ENCODE measurements at regions not wholly inside any gene's neighbourhood (a gene's known extent, or its start where the extent isn't known, plus 50 kb on each side); places are given as distances from the start of the nearest gene placed in this dataset.

DNA sequence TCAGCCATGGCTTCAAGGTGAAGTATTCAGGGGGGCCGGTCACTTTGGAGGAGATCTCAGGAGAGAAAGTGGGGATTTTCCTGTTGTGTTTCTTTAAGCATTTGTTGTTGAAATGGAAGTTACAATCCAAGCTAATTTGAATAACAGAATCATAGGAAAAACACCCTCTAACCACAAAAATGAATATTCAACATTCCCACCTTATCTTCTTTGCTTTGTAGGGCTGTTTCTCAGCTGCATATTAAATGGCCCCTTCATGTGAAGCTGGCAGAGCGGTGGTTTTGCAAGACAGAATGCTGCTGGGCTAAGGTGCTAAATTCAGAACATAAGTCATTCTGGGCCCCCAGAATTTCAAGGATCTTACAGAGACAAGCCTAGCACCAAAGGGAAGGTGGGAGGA, 279.0 kb downstream of the RRAGC start:
- TF ChIP-seq ZFX (IDR thresholded peaks at IDR 0.05): no peak
- TF ChIP-seq CTCF (conservative IDR thresholded peaks at IDR 0.05): no peak
- H3K27ac ChIP-seq: no peak overlapping the region

GRCh38 chr1:38579056-38579455, 280.5 kb downstream of the RRAGC start:
- no peak overlapping the region for H3K27ac ChIP-seq
- TF ChIP-seq CTCF (conservative IDR thresholded peaks at IDR 0.05): no peak
- TF ChIP-seq ZFX (IDR thresholded peaks at IDR 0.05): no peak

DNA sequence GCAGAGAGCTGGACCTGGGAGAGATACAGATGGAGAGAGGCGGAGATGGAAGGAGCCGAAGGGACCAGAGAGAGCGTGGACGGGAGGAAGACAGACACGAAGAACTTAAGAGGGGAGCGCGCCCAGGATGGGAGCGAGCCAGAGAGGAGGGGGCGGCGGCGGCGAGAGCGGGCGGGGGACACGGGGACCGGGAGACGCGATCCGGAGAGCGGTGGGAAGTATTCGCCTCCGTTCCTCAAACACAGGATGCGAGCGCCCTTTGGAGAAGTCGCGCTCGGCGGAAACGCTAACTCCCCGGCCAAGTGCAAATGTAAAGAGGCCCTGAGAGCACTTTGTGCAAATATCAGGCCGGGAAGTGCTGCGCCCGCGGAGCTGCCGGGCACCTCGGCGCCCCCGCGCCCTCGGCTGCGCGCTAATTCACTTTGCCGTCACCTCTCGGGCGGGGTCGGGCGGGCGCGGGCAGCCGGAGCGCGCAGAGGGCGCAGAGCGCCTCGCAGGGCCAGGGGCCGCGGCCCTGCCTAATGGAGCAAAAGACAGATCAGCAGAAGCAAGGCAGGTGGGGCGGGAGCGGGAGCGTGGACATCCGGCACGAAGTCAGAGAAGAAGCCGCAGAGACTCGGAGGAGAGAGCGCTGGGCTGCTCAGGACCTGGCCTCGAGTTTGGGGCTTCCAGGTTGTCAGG, 281.2 kb downstream of the RRAGC start:
- no peak overlapping the region for H3K27ac ChIP-seq
- TF ChIP-seq ZFX (IDR thresholded peaks at IDR 0.05) (no peak), CTCF (conservative IDR thresholded peaks at IDR 0.05) (no peak)

GRCh38 chr1:38577937-38578270, 281.7 kb downstream of the RRAGC start:
- H3K27ac ChIP-seq: no peak overlapping the region
- TF ChIP-seq ZFX (IDR thresholded peaks at IDR 0.05) (no peak), CTCF (conservative IDR thresholded peaks at IDR 0.05) (no peak)

DNA sequence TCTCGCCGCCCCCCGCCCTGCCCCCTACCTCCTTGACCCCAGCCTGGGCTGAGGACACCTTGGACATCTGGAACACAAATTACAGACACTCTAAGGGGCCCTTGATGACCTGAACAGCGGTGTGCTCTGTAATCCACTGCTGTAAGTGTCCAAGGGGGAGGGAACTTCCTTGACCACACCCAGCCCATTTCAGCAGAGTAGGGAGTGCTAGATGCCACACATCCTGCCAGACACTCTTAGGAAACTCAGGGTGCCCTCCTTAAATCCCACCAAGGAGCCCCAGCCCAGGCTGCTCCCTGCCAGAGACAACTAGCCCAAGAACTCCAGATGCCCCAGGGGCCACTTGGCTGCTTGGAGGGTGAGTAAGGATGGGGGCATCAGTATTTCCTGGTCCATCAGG, 282.2 kb downstream of the RRAGC start:
- TF ChIP-seq ZFX (IDR thresholded peaks at IDR 0.05) (no peak), CTCF (conservative IDR thresholded peaks at IDR 0.05) (no peak)
- no peak overlapping the region for H3K27ac ChIP-seq

DNA sequence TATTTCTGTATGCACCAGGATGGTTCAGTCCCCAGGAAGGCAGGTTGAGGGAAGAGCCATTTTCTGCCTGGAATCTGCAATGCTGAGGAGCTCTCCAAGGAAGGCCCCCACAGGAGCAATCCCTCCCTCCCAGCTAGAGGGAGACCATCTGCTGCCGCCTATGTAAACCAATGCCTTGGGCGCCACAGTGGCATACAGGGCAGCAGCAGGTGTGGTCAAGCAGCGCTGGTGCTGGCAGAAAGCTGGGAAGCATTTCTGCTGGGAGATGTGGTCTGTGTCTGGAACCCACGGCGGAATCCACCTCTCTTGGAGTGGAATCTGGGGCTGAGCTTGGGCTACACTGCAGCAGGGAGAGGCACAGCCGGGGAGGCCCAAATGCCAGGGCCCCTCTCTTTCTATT, 283.3 kb downstream of the RRAGC start:
- H3K27ac ChIP-seq: no peak overlapping the region
- no peak for TF ChIP-seq CTCF (conservative IDR thresholded peaks at IDR 0.05)
- TF ChIP-seq ZFX (IDR thresholded peaks at IDR 0.05): no peak

- TF ChIP-seq CTCF (conservative IDR thresholded peaks at IDR 0.05) (no peak), ZFX (IDR thresholded peaks at IDR 0.05) (no peak)
- peak overlapping the region; percentile 25 for H3K27ac ChIP-seq
These were observed 287.8 kb downstream of the RRAGC start for GRCh38 chr1:38571726-38572125.
